ENCODE measurements at regions not wholly inside any gene's neighbourhood (a gene's known extent, or its start where the extent isn't known, plus 50 kb on each side); places are given as distances from the start of the nearest gene placed in this dataset.
A peak's percentile ranks its signal among the peaks of the same experiment; 100 is the strongest.

DNA sequence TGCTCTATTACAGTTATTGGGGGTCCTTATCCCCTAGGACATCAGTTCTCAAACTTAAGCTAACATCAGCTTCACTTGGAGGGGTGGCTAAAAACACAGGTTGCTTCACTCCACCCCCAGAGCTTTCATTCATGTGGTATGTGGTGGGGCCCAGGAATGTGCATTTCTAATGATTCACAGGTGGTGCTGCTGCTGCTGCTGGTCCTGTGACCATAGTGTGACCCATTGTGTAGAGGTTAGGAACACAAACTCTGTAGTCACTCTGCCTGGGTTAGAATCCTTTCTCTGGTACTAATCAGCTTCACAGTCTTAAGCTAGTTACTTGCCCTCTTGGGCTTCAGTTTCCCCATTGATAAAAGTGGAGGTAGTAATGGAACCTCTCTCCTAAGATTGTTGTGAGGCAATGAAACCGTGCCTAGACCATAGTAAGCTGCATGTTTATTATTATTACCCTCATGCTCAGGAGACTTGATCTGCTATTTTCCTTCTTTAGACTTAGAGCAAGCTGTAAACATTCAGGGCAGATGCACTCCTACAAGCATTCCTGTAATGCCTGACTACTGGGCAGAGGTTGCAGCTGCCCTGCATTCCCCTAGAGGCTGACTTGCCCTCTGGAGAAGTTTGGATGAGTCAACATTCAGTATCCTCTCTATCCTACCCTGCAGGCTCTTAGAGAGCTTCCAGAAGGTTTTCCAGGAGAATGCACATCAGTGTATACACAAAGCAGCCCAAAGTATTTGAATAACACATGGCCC lies 94.1 kb upstream of the ACSL4 start:
- Mint-ChIP-seq H3K4me1 (peaks cover 41% of the 10 kb centered on the region), H3K9me3 (no peaks in the 10 kb centered on the region), H3K36me3 (ENCODE audit: low read depth) (no peaks in the 10 kb centered on the region), H3K27ac (peak overlapping the region; percentile 73 to 96 (median 91)), H3K4me3 (no peak overlapping the region), H3K27me3 (ENCODE audit: low read depth) (peaks cover 5% of the 10 kb centered on the region)
- TF ChIP-seq, protein P1, sequence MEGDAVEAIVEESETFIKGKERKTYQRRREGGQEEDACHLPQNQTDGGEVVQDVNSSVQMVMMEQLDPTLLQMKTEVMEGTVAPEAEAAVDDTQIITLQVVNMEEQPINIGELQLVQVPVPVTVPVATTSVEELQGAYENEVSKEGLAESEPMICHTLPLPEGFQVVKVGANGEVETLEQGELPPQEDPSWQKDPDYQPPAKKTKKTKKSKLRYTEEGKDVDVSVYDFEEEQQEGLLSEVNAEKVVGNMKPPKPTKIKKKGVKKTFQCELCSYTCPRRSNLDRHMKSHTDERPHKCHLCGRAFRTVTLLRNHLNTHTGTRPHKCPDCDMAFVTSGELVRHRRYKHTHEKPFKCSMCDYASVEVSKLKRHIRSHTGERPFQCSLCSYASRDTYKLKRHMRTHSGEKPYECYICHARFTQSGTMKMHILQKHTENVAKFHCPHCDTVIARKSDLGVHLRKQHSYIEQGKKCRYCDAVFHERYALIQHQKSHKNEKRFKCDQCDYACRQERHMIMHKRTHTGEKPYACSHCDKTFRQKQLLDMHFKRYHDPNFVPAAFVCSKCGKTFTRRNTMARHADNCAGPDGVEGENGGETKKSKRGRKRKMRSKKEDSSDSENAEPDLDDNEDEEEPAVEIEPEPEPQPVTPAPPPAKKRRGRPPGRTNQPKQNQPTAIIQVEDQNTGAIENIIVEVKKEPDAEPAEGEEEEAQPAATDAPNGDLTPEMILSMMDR (IDR thresholded peaks at IDR 0.05; ENCODE audit: unreplicated experiment in 3 of 3) = peak in 1 of 3 experiments; percentile 18

DNA sequence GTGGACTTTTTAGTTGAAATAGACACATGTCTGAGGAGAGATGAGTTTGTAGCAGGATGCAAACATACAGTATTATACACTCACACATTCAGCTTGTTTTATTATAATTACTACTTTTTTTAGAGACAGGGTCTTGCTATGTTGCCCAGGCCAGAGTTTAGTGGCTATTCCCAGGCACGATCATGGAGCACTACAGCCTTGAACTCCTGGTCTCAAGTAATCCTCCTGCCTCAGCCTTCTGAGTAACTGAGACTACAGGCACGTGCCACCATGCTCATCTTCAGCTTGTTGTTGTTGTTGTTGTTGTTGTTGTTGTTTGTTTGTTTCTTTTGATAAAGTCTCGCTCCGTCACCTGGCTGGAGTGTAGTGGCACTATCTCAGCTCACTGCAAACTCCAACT lies 94.7 kb upstream of the ACSL4 start:
- no peaks in the 10 kb centered on the region for H3K36me3 Mint-ChIP-seq (ENCODE audit: low read depth)
- H3K4me3 Mint-ChIP-seq = no peak overlapping the region
- peaks cover 38% of the 10 kb centered on the region for H3K4me1 Mint-ChIP-seq
- H3K27me3 Mint-ChIP-seq (ENCODE audit: low read depth) = peaks cover 5% of the 10 kb centered on the region
- no peaks in the 10 kb centered on the region for H3K9me3 Mint-ChIP-seq
- peak overlapping the region; percentile 73 to 96 (median 91) for H3K27ac Mint-ChIP-seq
- TF ChIP-seq, protein P1 (IDR thresholded peaks at IDR 0.05; ENCODE audit: unreplicated experiment in 3 of 3) = no peak

DNA sequence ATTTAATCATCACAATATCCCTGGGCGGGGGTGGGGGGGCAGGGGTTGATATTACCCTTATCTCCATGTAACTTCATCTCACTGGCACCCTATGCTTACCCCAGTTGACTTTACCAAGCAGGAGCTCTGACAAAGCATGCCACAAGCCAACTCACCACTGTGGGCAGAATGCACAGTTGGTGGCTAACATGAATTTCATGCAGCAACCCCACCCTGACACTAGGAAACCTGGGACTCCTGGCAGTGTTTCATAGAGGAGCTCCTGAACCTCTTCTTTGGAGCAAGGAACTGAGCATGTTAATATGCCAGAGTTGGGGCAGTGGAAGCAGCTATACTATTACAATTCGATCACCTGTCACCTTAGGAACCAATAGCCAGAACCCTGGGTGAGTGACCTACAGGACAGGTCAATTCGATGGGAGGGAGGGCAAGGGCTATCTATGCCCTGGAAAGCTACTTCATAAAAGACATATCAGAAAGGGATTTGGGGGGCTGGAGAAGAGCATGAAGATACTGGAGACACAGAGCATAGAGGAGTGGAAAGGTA lies 97.2 kb upstream of the ACSL4 start:
- H3K27ac Mint-ChIP-seq = peak overlapping the region; percentile 84 to 90 (median 85)
- peaks cover 5% of the 10 kb centered on the region for H3K27me3 Mint-ChIP-seq (ENCODE audit: low read depth)
- H3K4me1 Mint-ChIP-seq = peaks cover 24% of the 10 kb centered on the region
- no peaks in the 10 kb centered on the region for H3K36me3 Mint-ChIP-seq (ENCODE audit: low read depth)
- H3K9me3 Mint-ChIP-seq = no peaks in the 10 kb centered on the region
- no peak overlapping the region for H3K4me3 Mint-ChIP-seq
- TF ChIP-seq, protein P1 (IDR thresholded peaks at IDR 0.05; ENCODE audit: unreplicated experiment in 3 of 3) = no peak

DNA sequence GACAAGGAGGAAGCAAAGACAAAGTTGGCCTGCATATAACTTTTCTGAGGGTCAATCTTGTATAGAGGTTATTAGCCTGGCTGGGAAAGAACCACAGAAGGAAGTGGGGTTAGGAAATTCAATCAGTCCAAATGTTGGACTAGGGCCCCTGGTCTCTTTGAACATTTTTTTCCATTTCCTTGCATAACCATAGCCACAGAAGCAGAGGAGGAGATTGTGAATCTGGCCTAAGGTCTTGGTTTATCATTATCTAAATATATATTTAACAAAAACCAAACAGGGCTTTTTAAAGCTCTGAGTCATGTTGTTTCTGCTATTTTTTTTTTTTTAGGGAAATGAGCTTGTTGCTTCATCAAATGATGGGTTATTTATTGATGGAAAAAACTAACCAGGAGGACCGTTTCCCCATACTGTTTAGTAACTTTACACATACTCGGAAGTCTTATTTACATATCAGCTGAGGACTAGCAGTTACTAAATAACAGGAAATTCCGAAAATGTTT lies 97.7 kb upstream of the ACSL4 start:
- TF ChIP-seq, protein P1 (IDR thresholded peaks at IDR 0.05; ENCODE audit: unreplicated experiment in 3 of 3) = no peak
- Mint-ChIP-seq H3K4me3 (no peak overlapping the region), H3K27me3 (ENCODE audit: low read depth) (peaks cover 5% of the 10 kb centered on the region), H3K4me1 (peaks cover 23% of the 10 kb centered on the region), H3K9me3 (no peaks in the 10 kb centered on the region), H3K27ac (peak overlapping the region; percentile 61 to 90 (median 84)), H3K36me3 (ENCODE audit: low read depth) (no peaks in the 10 kb centered on the region)

DNA sequence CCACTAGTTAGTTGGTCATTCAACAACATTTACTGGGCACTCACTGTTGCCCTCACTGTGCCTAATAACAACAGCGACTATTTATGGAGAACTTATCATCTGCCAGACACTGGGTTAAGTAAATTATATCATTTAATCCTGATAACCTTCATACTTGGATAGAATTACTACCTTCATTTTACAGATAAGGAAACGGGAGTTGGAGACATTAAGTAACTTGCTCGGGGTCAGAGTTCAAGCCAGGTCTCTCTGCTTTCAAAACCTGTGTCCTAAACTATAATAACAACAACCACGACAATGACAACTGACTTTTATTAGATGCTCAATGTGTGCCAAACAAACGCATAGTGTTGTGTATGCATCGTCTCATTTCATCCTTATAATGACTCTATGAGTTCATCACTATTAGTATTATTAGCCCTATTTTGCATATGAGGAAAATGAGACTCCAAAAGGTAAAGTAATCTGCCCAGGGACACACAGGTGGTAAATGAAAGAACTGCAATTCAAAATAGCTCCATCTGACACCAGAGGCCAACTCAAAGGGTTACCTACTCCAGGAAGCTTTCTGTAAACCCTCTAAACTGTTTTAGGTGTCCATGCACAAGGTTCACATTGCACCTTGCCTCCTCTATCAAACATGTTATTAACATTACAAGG lies 98.4 kb upstream of the ACSL4 start:
- H3K27me3 Mint-ChIP-seq (ENCODE audit: low read depth) = peaks cover 5% of the 10 kb centered on the region
- H3K36me3 Mint-ChIP-seq (ENCODE audit: low read depth) = no peaks in the 10 kb centered on the region
- no peak overlapping the region for H3K4me3 Mint-ChIP-seq
- H3K27ac Mint-ChIP-seq = peak overlapping the region; percentile 50 to 90 (median 61)
- no peaks in the 10 kb centered on the region for H3K9me3 Mint-ChIP-seq
- TF ChIP-seq, protein P1 (IDR thresholded peaks at IDR 0.05; ENCODE audit: unreplicated experiment in 3 of 3) = no peak
- H3K4me1 Mint-ChIP-seq = peaks cover 23% of the 10 kb centered on the region

Data from nephron (organoid).